ENCODE measurements at regions not wholly inside any gene's neighbourhood (a gene's known extent, or its start where the extent isn't known, plus 50 kb on each side); places are given as distances from the start of the nearest gene placed in this dataset.
A peak's percentile ranks its signal among the peaks of the same experiment; 100 is the strongest.

DNA sequence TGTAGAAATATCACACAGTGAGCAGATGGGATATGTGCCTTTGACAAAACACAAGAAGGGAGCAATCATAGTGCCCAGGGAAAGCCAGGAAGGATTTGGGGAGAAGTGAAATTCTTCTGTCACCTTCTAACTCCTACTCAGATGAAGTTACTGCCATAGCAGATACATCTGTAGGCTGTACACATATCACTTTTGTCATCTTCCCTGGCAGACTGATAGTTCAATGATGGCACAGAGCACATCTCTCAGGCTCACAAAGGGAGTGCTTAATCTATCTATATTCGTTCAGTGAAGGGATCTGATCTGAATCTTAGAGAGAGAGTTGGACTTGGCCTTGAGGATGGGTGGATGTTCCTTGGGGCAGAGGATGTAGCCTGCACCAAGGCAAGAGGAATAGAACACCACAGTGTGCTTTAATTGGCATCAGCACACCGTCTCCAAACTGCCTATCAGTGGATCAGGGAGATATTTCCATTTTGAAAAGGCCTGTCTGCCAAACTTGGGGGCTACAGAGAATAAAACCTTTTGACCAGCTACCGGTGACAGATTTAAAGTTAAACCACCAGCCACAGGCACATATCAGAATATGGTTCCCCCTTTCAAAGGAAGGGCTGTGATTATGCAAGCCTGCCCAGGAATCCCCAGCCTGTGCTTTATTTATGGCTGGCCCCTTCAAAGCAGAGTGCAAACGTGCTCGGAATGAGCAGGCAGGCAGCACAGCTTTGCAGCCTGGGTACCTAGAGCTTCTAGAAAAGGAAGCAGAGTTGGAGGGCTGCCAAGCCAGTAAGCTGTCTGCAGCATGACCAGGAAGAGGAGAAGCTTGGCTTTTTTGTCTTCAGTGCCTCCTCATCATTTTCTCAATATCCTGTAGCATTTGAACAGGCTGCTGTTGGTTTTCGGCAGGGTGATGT is 165.5 kb upstream of the DYRK2 start:
- no peaks in the 10 kb centered on the region for H3K27me3 ChIP-seq (ENCODE audit: control insufficient read depth, low read length)
- no peak overlapping the region for H3K27ac ChIP-seq (ENCODE audit: low read depth, low read length)

DNA sequence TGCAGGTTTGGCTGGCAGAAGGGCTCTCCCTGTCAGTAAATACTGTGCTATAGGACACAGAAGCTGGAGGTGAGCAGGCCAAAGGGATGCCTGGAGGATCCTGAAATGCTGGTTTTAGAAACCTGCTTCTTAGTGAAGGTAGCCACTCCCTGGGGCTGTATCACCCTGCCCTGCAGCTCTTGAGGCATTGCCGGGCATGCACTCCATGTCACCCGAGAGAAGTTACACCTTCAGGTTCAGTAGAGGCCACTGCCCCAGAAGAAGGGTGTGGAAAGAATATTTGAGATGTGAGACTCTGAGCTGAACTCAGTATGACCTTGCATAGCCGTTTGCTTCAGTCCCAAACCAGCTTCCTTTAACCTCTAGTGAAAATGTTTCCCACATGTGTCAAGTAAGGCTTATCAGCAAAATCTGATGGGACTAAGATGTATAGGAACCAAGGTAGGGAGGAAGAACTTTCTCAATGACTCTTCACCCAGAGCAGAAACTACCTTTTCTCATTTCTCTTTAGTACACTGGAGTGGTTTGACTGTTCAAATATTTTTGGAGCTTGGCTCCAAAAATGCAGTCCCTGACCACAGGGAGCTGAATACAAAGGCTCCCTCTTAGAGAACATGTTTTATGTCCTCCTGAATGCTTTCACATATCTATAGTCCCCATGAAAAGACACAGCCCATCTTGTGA is 164.5 kb upstream of the DYRK2 start:
- Histone ChIP-seq H3K27ac (ENCODE audit: low read depth, low read length) (no peak overlapping the region), H3K4me1 (ENCODE audit: control insufficient read depth, low read length) (peaks cover 22% of the 10 kb centered on the region), H3K36me3 (ENCODE audit: control insufficient read depth, low read length) (no peaks in the 10 kb centered on the region), H3K9me2 (replicated peaks; ENCODE audit: control insufficient read depth, low read length) (no peaks in the 10 kb centered on the region), H3K4me2 (ENCODE audit: low read length) (no peak overlapping the region), H4K20me1 (ENCODE audit: control insufficient read depth, insufficient read depth, low read depth, low read length) (no peaks in the 10 kb centered on the region), H3K9me3 (ENCODE audit: control insufficient read depth, insufficient read depth, low read length) (peaks cover 18% of the 10 kb centered on the region), H3K27me3 (ENCODE audit: control insufficient read depth, low read length) (no peaks in the 10 kb centered on the region), H3K4me3 (ENCODE audit: low read length) (no peak overlapping the region), H3F3A (ENCODE audit: control insufficient read depth, insufficient read depth) (no peaks in the 10 kb centered on the region), H3K79me2 (ENCODE audit: control insufficient read depth, low read length) (no peaks in the 10 kb centered on the region)
- TF ChIP-seq EZH2phosphoT487 (IDR thresholded peaks at IDR 0.05; ENCODE audit: borderline replicate concordance, low read length) = no peak
- TF ChIP-seq CTCF (IDR thresholded peaks at IDR 0.05; ENCODE audit: low read depth, low read length, poor library complexity, severe bottlenecking) = no peak

More for the DNA sequence above, 165.5 kb upstream of the DYRK2 start:
- Histone ChIP-seq H4K20me1 (ENCODE audit: control insufficient read depth, insufficient read depth, low read depth, low read length) (no peaks in the 10 kb centered on the region), H3K4me1 (ENCODE audit: control insufficient read depth, low read length) (peaks cover 22% of the 10 kb centered on the region), H3K9me2 (replicated peaks; ENCODE audit: control insufficient read depth, low read length) (no peaks in the 10 kb centered on the region), H3F3A (ENCODE audit: control insufficient read depth, insufficient read depth) (no peaks in the 10 kb centered on the region), H3K9me3 (ENCODE audit: control insufficient read depth, insufficient read depth, low read length) (peaks cover 10% of the 10 kb centered on the region; the same call in 1 of the 2 replicates), H3K4me3 (ENCODE audit: low read length) (no peak overlapping the region), H3K36me3 (ENCODE audit: control insufficient read depth, low read length) (no peaks in the 10 kb centered on the region), H3K79me2 (ENCODE audit: control insufficient read depth, low read length) (no peaks in the 10 kb centered on the region), H3K4me2 (ENCODE audit: low read length) (peak overlapping the region; percentile 12; the same call in 1 of the 2 replicates)
- TF ChIP-seq EZH2phosphoT487 (IDR thresholded peaks at IDR 0.05; ENCODE audit: borderline replicate concordance, low read length) (no peak), CTCF (IDR thresholded peaks at IDR 0.05; ENCODE audit: low read depth, low read length, poor library complexity, severe bottlenecking) (no peak)

DNA sequence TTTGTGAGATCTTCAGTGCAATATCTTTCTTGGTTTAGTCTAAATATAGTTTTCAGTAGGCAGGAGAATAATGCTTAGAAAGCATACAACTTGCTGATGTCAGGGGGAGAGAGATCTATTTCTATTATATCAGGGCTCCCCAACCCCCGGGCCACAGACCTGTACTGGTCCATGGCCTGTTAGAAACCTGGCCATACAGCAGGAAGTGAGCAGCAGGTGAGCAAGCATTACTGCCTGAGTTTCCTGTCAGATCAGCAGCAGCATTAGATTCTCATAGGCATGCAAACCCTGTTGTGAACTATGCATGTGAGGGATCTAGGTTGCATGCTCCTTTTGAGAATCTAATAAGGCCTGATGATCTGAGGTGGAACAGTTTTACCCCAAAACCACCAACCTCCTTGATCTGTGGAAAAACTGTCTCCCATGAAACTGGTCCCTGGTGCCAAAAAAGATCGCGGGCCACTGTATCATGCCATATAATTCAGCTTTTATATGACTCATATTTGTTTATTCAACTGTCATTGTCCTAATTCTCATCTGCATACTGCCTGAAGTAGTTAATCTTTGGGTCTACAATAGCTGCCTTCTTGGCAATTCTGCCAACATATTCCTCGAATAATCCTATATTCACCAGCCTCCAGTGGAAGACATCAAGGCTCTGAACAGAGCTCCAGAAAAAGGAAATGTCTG is 163.6 kb upstream of the DYRK2 start:
- no peaks in the 10 kb centered on the region for H4K20me1 ChIP-seq (ENCODE audit: control insufficient read depth, insufficient read depth, low read depth, low read length)
- no peaks in the 10 kb centered on the region for H3K27me3 ChIP-seq (ENCODE audit: control insufficient read depth, low read length)
- H3K9me2 ChIP-seq (replicated peaks; ENCODE audit: control insufficient read depth, low read length) = no peaks in the 10 kb centered on the region
- H3K4me2 ChIP-seq (ENCODE audit: low read length) = no peak overlapping the region
- no peaks in the 10 kb centered on the region for H3K36me3 ChIP-seq (ENCODE audit: control insufficient read depth, low read length)
- no peaks in the 10 kb centered on the region for H3K79me2 ChIP-seq (ENCODE audit: control insufficient read depth, low read length)
- no peaks in the 10 kb centered on the region for H3F3A ChIP-seq (ENCODE audit: control insufficient read depth, insufficient read depth)
- peaks cover 27% of the 10 kb centered on the region for H3K9me3 ChIP-seq (ENCODE audit: control insufficient read depth, insufficient read depth, low read length)
- TF ChIP-seq CTCF (IDR thresholded peaks at IDR 0.05; ENCODE audit: low read depth, low read length, poor library complexity, severe bottlenecking) (no peak), EZH2phosphoT487 (IDR thresholded peaks at IDR 0.05; ENCODE audit: borderline replicate concordance, low read length) (no peak)
- H3K4me3 ChIP-seq (ENCODE audit: low read length) = no peak overlapping the region
- no peak overlapping the region for H3K27ac ChIP-seq (ENCODE audit: low read depth, low read length)
- H3K4me1 ChIP-seq (ENCODE audit: control insufficient read depth, low read length) = peaks cover 22% of the 10 kb centered on the region
